H1 (cell line): ENCODE measurements at regions not wholly inside any gene's neighbourhood (a gene's known extent, or its start where the extent isn't known, plus 50 kb on each side); places are given as distances from the start of the nearest gene placed in this dataset.

Source experiments
- CTCF ChIA-PET: fragments of 300-600 bp; sonication (Branson Sonifier 250); formaldehyde crosslinking; loops from one replicate; lab custom pipeline; 2021; ENCODE audit not compliant: partially characterized antibody; lab: Charles Lee
- POLR2A ChIA-PET: fragments of 300-600 bp; sonication (Branson Sonifier 250); formaldehyde crosslinking; loops from one replicate; lab custom pipeline; 2021; ENCODE audit warnings: inconsistent platforms; ENCODE audit not compliant: partially characterized antibody; lab: Charles Lee
- DNase-seq, 2 experiments: peaks; one replicate each; pipeline versions ENCODE4 v3.0.0 to v3.0.0-alpha.2; 2010 to 2022; ENCODE audit warnings: low spot score in 2 of 2, low read depth in 1 of 2, mixed read lengths in 1 of 2
- FAIRE-seq: peaks from 2 replicates; lab custom pipeline; 2011; peaks lifted over from hg19 to GRCh38; lab: Jason Lieb, UNC
- H2AFZ ChIP-seq: 2 replicates; pipeline ENCODE4 v1.8.1; 2012; ENCODE audit warnings: low read length, inconsistent platforms
- H2AK5ac ChIP-seq: 2 replicates; pipeline ENCODE4 v1.6.1; 2013; ENCODE audit warnings: low read depth, low read length
- H2BK120ac ChIP-seq: replicated peaks from 2 replicates; pipeline ENCODE3; 2013; ENCODE audit warnings: low read depth, low read length, inconsistent platforms
- H2BK12ac ChIP-seq: 2 replicates; pipeline ENCODE4 v1.6.1; 2013; ENCODE audit warnings: low read depth, low read length
- H2BK15ac ChIP-seq: 2 replicates; pipeline ENCODE4 v1.6.1; 2013; ENCODE audit warnings: low read length
- H2BK20ac ChIP-seq: 2 replicates; pipeline ENCODE4 v1.6.1; 2013; ENCODE audit warnings: low read length
- H2BK5ac ChIP-seq: 2 replicates; pipeline ENCODE4 v1.6.1; 2013; ENCODE audit warnings: low read depth, low read length
- H3K14ac ChIP-seq: 2 replicates; pipeline ENCODE4 v1.6.1; 2013; ENCODE audit warnings: inconsistent platforms; ENCODE audit not compliant: insufficient read length
- H3K18ac ChIP-seq: 2 replicates; pipeline ENCODE4 v1.6.1; 2013; ENCODE audit warnings: low read length; ENCODE audit errors: extremely low read depth
- H3K23ac ChIP-seq: 2 replicates; pipeline ENCODE4 v1.6.1; 2013; ENCODE audit warnings: inconsistent platforms; ENCODE audit not compliant: insufficient read length
- H3K23me2 ChIP-seq: 2 replicates; pipeline ENCODE4 v1.6.1; 2013; ENCODE audit warnings: low read depth, low read length
- H3K27ac ChIP-seq: 2 replicates; pipeline ENCODE4 v1.6.1; 2011; ENCODE audit warnings: low read depth, low read length, inconsistent platforms
- H3K27me3 ChIP-seq, 4 experiments: replicated peaks in 1 of 4; 1 replicate in 1 of 4; 2 replicates in 3 of 4; pipeline versions ENCODE4 v1.6.1 to v1.8.1; 2011 to 2013; ENCODE audit warnings: low read length in 3 of 4, mild to moderate bottlenecking in 3 of 4, inconsistent platforms in 2 of 4, mixed read lengths in 2 of 4, moderate library complexity in 1 of 4; ENCODE audit not compliant: control insufficient read depth in 3 of 4, insufficient read depth in 3 of 4; ENCODE audit errors: extremely low read depth in 1 of 4
- H3K36me3 ChIP-seq, 4 experiments: 2 replicates each; pipeline versions ENCODE4 v1.6.1 to v1.8.1; 2011 to 2013; ENCODE audit warnings: mild to moderate bottlenecking in 4 of 4, low read length in 3 of 4, moderate library complexity in 2 of 4, control low read depth in 1 of 4, inconsistent platforms in 1 of 4; ENCODE audit not compliant: insufficient read depth in 4 of 4, control insufficient read depth in 2 of 4
- H3K4ac ChIP-seq: replicated peaks from 2 replicates; pipeline ENCODE3; 2013; ENCODE audit warnings: low read length, low read depth, mixed read lengths, inconsistent platforms; ENCODE audit not compliant: insufficient read length
- H3K4me1 ChIP-seq, 4 experiments: replicated peaks in 1 of 4; 1 replicate in 1 of 4; 2 replicates in 3 of 4; pipeline versions ENCODE4 v1.6.1 to v1.8.1; 2011 to 2013; ENCODE audit warnings: low read length in 3 of 4, inconsistent platforms in 2 of 4, mixed read lengths in 1 of 4; ENCODE audit not compliant: insufficient read depth in 4 of 4, control insufficient read depth in 3 of 4
- H3K4me2 ChIP-seq, 2 experiments: 2 replicates each; pipeline versions ENCODE4 v1.6.1 to v1.8.1; 2011 to 2013; ENCODE audit warnings: low read depth in 2 of 2, low read length in 2 of 2, control low read depth in 1 of 2, inconsistent platforms in 1 of 2, mild to moderate bottlenecking in 1 of 2; ENCODE audit not compliant: insufficient read depth in 1 of 2
- H3K4me3 ChIP-seq, 4 experiments: fragments of 200-600, 300-600 bp in 1 of 4; sonication (generic), shearing (Covaris generic), sonication (Bioruptor Twin) in 1 of 4; 2 replicates each; pipeline versions ENCODE4 v1.5.1 to v1.8.1; 2011 to 2016; ENCODE audit warnings: low read length in 4 of 4, low read depth in 3 of 4, control low read depth in 2 of 4, inconsistent platforms in 2 of 4, mild to moderate bottlenecking in 2 of 4, mixed read lengths in 1 of 4, moderate library complexity in 1 of 4; ENCODE audit not compliant: insufficient read depth in 2 of 4; ENCODE audit errors: extremely low read depth in 1 of 4
- H3K56ac ChIP-seq: replicated peaks from 2 replicates; pipeline ENCODE3; 2013; ENCODE audit warnings: low read depth, mild to moderate bottlenecking, mixed read lengths, low read length, inconsistent platforms; ENCODE audit not compliant: insufficient read length
- H3K79me1 ChIP-seq: 2 replicates; pipeline ENCODE4 v1.6.1; 2013; ENCODE audit warnings: low read depth, low read length, control low read depth
- H3K79me2 ChIP-seq, 2 experiments: 2 replicates each; pipeline versions ENCODE4 v1.6.1 to v1.8.1; 2012 to 2013; ENCODE audit warnings: low read length in 2 of 2, mild to moderate bottlenecking in 2 of 2, inconsistent platforms in 1 of 2; ENCODE audit not compliant: insufficient read depth in 2 of 2, control insufficient read depth in 1 of 2
- H3K9ac ChIP-seq, 4 experiments: replicated peaks in 1 of 4; 1 replicate in 1 of 4; 2 replicates in 3 of 4; pipeline versions ENCODE4 v1.6.1 to v1.8.1; 2011 to 2013; ENCODE audit warnings: low read depth in 3 of 4, low read length in 3 of 4, control low read depth in 2 of 4, mild to moderate bottlenecking in 2 of 4, moderate library complexity in 2 of 4, inconsistent platforms in 1 of 4; ENCODE audit errors: extremely low read depth in 1 of 4
- H3K9me3 ChIP-seq, 2 experiments: 2 replicates each; pipeline versions ENCODE4 v1.6.1 to v1.8.1; 2012 to 2013; ENCODE audit warnings: mild to moderate bottlenecking in 2 of 2, moderate library complexity in 2 of 2, control low read depth in 1 of 2, inconsistent platforms in 1 of 2, low read depth in 1 of 2, low read length in 1 of 2, mixed read lengths in 1 of 2; ENCODE audit not compliant: insufficient read depth in 2 of 2
- H4K20me1 ChIP-seq, 2 experiments: replicated peaks in 1 of 2; 2 replicates each; pipeline versions ENCODE3 to v1.8.1; 2011 to 2013; ENCODE audit warnings: inconsistent platforms in 2 of 2, low read length in 2 of 2, mild to moderate bottlenecking in 1 of 2; ENCODE audit not compliant: insufficient read depth in 2 of 2, control insufficient read depth in 1 of 2
- H4K5ac ChIP-seq: 2 replicates; pipeline ENCODE4 v1.6.1; 2013; ENCODE audit warnings: low read length, low read depth, mixed read lengths, inconsistent platforms; ENCODE audit not compliant: insufficient read length
- H4K8ac ChIP-seq: 2 replicates; pipeline ENCODE4 v1.8.0; 2013; ENCODE audit warnings: mild to moderate bottlenecking, moderate library complexity, low read length, inconsistent platforms; ENCODE audit not compliant: insufficient read depth; ENCODE audit errors: extremely low read depth
- H4K91ac ChIP-seq: replicated peaks from 2 replicates; pipeline ENCODE3; 2013; ENCODE audit warnings: low read length, mixed read lengths, inconsistent platforms; ENCODE audit not compliant: insufficient read length
- CBX5 ChIP-seq: fragments of 300-800, 300-1000 bp; sonication (generic); IDR thresholded peaks from 2 replicates; pipeline ENCODE4 v1.7.1; 2016; ENCODE audit warnings: antibody characterized with exemption, low read length, low read depth
- CREB1 ChIP-seq: IDR thresholded peaks from 2 replicates; pipeline ENCODE4 v1.6.1; 2012; ENCODE audit warnings: inconsistent platforms
- EGR1 ChIP-seq: IDR thresholded peaks from 2 replicates; pipeline ENCODE4 v1.6.1; 2011; ENCODE audit warnings: low read depth, low read length, borderline replicate concordance
- EZH2 ChIP-seq: fragments of 200-600 bp; sonication (generic); IDR thresholded peaks from 2 replicates; pipeline ENCODE4 v1.7.1; 2012; ENCODE audit warnings: low read depth, mild to moderate bottlenecking, moderate library complexity, low read length, inconsistent platforms; ENCODE audit not compliant: severe bottlenecking
- HDAC2 ChIP-seq, 2 experiments: fragments of 300-600 bp in 1 of 2; sonication (generic) in 1 of 2; IDR thresholded peaks; 2 replicates each; pipeline ENCODE4 v1.6.1; 2011 to 2012; ENCODE audit warnings: low read depth in 2 of 2, low read length in 2 of 2, mild to moderate bottlenecking in 2 of 2, moderate library complexity in 2 of 2, borderline replicate concordance in 1 of 2, inconsistent platforms in 1 of 2
- POLR2AphosphoS5 ChIP-seq: IDR thresholded peaks from 2 replicates; pipeline ENCODE4 v1.6.1; 2011; ENCODE audit warnings: low read depth, low read length
- SIX5 ChIP-seq: IDR thresholded peaks from 2 replicates; pipeline ENCODE4 v1.6.1; 2011; ENCODE audit warnings: mild to moderate bottlenecking, low read depth, low read length
- ZNF274 ChIP-seq: IDR thresholded peaks from 2 replicates; pipeline ENCODE4 v1.7.0; 2012; ENCODE audit warnings: low read length, borderline replicate concordance; ENCODE audit errors: extremely low read depth
- WGBS, 2 experiments: shearing (Covaris generic) in 1 of 2; methylation state at CpG; one replicate each; pipeline versions ENCODE4 v1.1.6 to v1.1.7; 2013 to 2015; ENCODE audit warnings: low lambda C conversion rate in 2 of 2, mixed read lengths in 2 of 2, inconsistent platforms in 1 of 2, low coverage in 1 of 2, missing lambda C conversion rate in 1 of 2; ENCODE audit not compliant: insufficient replicate concordance in 2 of 2, insufficient coverage in 1 of 2, insufficient read length in 1 of 2; ENCODE audit errors: extremely low coverage in 1 of 2, missing lambda C conversion rate in 1 of 2; 5-methylcytosine and 5-hydroxymethylcytosine counted together
- TF ChIP-seq, protein P1 (sequence below): IDR thresholded peaks from 2 replicates; pipeline ENCODE4 v1.6.1; 2011; ENCODE audit warnings: low read length, improper control_type of control experiment
- TF ChIP-seq, protein P2 (sequence below): IDR thresholded peaks from 2 replicates; pipeline ENCODE4 v1.6.1; 2012; ENCODE audit warnings: inconsistent platforms
- TF ChIP-seq, protein P3 (sequence below): IDR thresholded peaks from 2 replicates; pipeline ENCODE4 v1.6.1; 2012; ENCODE audit warnings: low read length, inconsistent platforms

DNA sequence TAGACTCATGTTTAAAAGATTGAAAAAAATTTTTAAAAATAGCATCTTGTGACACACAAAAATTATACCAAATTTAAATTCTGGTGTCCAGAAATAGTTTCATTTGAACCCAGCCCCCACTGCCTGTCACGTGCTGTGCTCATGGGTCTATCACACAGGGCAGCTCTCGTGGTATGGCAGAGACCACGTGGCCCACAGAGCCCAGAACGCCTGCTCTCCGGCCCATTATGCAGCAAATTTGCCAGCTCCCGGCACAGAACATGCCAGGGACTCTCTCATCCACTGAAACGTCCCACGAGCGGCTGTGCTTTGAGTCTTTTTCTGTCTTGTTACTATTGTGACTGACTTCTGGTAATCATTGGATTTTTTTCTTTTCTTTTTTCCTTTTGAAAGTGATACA is 224.3 kb downstream of the TTLL2 start:
- no peaks in the 10 kb centered on the region for H4K20me1 ChIP-seq
- POLR2A ChIA-PET = no interaction called here
- no peak overlapping the region for H4K5ac ChIP-seq
- no peak overlapping the region for H3K14ac ChIP-seq
- no peak overlapping the region for H2BK120ac ChIP-seq
- H2BK5ac ChIP-seq = no peak overlapping the region
- CTCF ChIA-PET = no interaction called here
- H3K4me1 ChIP-seq = no peaks in the 10 kb centered on the region; a peak in 1 of 7 replicates
- no peak overlapping the region for H3K4me2 ChIP-seq
- H3K56ac ChIP-seq = no peak overlapping the region
- H2BK15ac ChIP-seq = no peak overlapping the region
- DNase-seq (no peak), FAIRE-seq (no peak)
- H3K79me1 ChIP-seq = no peaks in the 10 kb centered on the region
- no peaks in the 10 kb centered on the region for H3K9me3 ChIP-seq
- H3K79me2 ChIP-seq = no peaks in the 10 kb centered on the region
- H3K23ac ChIP-seq = no peak overlapping the region
- peaks cover under 1% of the 10 kb centered on the region; the same call in 1 of the 2 replicates for H3K23me2 ChIP-seq
- H3K27ac ChIP-seq = no peak overlapping the region
- no peak overlapping the region for H2BK12ac ChIP-seq
- H4K91ac ChIP-seq = no peak overlapping the region
- no peak overlapping the region for H4K8ac ChIP-seq
- H3K18ac ChIP-seq = no peak overlapping the region
- 92% methylated on average over 9 of the region's 9 CpGs; no CpG with 5 or more reads in 1 of the 2 experiments for WGBS, 2 experiments
- H3K36me3 ChIP-seq = no peaks in the 10 kb centered on the region
- H3K4me3 ChIP-seq = no peak overlapping the region
- H2AK5ac ChIP-seq = no peak overlapping the region
- no peak overlapping the region for H2AFZ ChIP-seq
- no peak overlapping the region for H3K9ac ChIP-seq
- no peaks in the 10 kb centered on the region for H3K27me3 ChIP-seq
- no peak overlapping the region for H3K4ac ChIP-seq
- no peak overlapping the region for H2BK20ac ChIP-seq
- TF ChIP-seq SIX5 (no peak), HDAC2 (IDR thresholded peaks at IDR 0.05; ENCODE audit: borderline replicate concordance in 1 of 2, low read depth in 2 of 2, low read length in 2 of 2) (no peak), CREB1 (no peak), EGR1 (no peak), POLR2AphosphoS5 (no peak), EZH2 (no peak), CBX5 (no peak), ZNF274 (no peak)
- TF ChIP-seq, protein P1, sequence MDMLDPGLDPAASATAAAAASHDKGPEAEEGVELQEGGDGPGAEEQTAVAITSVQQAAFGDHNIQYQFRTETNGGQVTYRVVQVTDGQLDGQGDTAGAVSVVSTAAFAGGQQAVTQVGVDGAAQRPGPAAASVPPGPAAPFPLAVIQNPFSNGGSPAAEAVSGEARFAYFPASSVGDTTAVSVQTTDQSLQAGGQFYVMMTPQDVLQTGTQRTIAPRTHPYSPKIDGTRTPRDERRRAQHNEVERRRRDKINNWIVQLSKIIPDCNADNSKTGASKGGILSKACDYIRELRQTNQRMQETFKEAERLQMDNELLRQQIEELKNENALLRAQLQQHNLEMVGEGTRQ = no peak
- TF ChIP-seq, protein P2, sequence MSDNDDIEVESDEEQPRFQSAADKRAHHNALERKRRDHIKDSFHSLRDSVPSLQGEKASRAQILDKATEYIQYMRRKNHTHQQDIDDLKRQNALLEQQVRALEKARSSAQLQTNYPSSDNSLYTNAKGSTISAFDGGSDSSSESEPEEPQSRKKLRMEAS = no peak
- TF ChIP-seq, protein P3, sequence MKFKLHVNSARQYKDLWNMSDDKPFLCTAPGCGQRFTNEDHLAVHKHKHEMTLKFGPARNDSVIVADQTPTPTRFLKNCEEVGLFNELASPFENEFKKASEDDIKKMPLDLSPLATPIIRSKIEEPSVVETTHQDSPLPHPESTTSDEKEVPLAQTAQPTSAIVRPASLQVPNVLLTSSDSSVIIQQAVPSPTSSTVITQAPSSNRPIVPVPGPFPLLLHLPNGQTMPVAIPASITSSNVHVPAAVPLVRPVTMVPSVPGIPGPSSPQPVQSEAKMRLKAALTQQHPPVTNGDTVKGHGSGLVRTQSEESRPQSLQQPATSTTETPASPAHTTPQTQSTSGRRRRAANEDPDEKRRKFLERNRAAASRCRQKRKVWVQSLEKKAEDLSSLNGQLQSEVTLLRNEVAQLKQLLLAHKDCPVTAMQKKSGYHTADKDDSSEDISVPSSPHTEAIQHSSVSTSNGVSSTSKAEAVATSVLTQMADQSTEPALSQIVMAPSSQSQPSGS = no peak
